Esophagus squamous epithelium (tissue), 4 donors: ENCODE measurements at regions not wholly inside any gene's neighbourhood (a gene's known extent, or its start where the extent isn't known, plus 50 kb on each side); places are given as distances from the start of the nearest gene placed in this dataset.

Source experiments
- CTCF ChIP-seq, 6 experiments: fragments of 450-650 bp in 4 of 6; fragments of 200-600 bp in 2 of 6; sonication (generic) in 2 of 6; IDR thresholded peaks; one replicate each; pipeline ENCODE4 v1.5.1; 2016 to 2019; ENCODE audit warnings: antibody characterized with exemption in 6 of 6, mild to moderate bottlenecking in 4 of 6, moderate library complexity in 4 of 6
- POLR2A ChIP-seq, 4 donors: fragments of 450-650 bp; IDR thresholded peaks; one replicate each; pipeline ENCODE4 v1.6.1; 2017; ENCODE audit warnings: antibody characterized with exemption in 4 of 4, mild to moderate bottlenecking in 4 of 4, moderate library complexity in 3 of 4

DNA sequence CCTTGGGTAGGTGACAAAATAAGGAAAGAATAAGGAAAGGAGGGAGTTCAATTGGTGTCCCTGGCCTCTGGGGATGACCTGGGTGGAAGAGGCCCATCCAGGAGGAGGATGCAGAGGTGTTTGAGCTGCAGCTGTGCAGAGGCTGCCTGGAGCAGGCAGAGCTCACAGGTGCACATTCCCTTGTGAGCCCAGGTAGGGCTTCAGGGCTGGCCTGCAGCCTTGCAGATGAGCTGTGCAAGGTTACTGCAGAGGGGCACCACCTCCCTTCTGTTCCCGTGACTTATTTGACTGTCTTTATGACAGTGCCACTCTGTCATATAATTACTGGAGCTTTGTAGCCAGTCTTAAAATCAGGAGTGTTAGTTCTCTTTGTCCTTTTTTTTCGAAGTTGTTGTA is 263.2 kb upstream of the HS6ST1 start:
- no peak for TF ChIP-seq CTCF (IDR thresholded peaks at IDR 0.05)
- no peak for TF ChIP-seq POLR2A (IDR thresholded peaks at IDR 0.05)
